ENCODE measurements at regions not wholly inside any gene's neighbourhood (a gene's known extent, or its start where the extent isn't known, plus 50 kb on each side); places are given as distances from the start of the nearest gene placed in this dataset.

DNA sequence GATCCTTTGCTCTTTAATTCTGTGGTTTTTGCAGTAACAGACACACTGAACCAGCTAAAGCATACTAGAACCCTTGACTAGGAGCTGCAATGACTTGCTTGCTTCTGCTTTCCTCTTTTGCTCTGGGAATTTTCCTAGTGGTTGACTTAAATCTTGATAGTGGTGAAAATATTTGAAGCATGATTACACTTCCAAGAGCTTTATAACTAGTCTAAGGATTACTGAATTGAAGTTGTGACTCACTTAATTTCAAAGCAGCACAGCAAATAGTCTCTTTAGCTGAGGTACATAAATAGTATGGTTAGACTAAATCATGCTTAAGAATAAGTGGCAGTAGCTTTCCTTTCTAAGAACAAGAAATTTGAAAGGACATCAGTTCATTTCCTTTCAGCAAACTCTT lies 513.5 kb upstream of the GBE1 start:
- TF ChIP-seq ZFX (IDR thresholded peaks at IDR 0.05): no peak

DNA sequence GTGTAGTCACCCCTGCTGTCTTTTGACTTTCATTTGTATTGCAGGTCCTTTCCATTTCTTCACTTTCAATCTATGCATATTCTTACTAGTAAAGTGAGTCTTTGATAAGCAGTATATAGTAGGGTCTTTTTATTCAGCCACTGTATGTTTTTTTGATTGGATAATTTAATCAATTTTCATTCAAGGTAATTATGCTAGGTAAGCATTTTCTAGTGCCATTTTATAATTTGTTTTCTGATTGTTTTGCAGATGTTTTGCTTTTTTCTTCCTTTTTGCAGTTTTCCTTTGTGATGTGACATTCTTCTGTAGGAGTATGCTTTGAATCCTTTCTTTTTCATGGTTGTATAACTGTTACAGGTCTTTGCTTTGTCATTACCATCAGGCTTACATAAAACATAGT lies 504.3 kb upstream of the GBE1 start:
- no peak for TF ChIP-seq ZFX (IDR thresholded peaks at IDR 0.05)
- H3K27ac ChIP-seq: no peak overlapping the region

More for the DNA sequence above, 513.5 kb upstream of the GBE1 start:
- no peak overlapping the region for H3K27ac ChIP-seq

DNA sequence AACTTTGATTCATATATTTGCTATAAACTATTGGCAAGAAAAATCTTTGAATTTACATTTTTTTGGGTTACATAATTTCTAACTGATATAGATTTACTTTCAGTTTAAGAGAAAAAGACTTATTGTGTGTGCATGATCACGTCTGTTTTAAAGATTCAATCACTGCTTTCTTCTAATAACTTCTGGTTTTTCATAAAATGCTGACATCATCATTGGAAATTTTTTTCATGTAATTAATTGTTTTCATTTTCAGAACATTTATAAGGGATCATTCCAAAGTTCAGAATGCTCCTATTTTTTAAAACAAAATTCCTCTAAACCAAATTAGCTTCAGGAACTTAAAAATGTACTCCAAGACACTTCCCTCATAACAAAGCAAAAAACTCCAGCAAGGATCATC lies 500.7 kb upstream of the GBE1 start:
- TF ChIP-seq, protein P1, sequence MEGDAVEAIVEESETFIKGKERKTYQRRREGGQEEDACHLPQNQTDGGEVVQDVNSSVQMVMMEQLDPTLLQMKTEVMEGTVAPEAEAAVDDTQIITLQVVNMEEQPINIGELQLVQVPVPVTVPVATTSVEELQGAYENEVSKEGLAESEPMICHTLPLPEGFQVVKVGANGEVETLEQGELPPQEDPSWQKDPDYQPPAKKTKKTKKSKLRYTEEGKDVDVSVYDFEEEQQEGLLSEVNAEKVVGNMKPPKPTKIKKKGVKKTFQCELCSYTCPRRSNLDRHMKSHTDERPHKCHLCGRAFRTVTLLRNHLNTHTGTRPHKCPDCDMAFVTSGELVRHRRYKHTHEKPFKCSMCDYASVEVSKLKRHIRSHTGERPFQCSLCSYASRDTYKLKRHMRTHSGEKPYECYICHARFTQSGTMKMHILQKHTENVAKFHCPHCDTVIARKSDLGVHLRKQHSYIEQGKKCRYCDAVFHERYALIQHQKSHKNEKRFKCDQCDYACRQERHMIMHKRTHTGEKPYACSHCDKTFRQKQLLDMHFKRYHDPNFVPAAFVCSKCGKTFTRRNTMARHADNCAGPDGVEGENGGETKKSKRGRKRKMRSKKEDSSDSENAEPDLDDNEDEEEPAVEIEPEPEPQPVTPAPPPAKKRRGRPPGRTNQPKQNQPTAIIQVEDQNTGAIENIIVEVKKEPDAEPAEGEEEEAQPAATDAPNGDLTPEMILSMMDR (conservative IDR thresholded peaks at IDR 0.05): no peak
- no peak for TF ChIP-seq ZFX (IDR thresholded peaks at IDR 0.05)
- no peak overlapping the region for H3K27ac ChIP-seq

DNA sequence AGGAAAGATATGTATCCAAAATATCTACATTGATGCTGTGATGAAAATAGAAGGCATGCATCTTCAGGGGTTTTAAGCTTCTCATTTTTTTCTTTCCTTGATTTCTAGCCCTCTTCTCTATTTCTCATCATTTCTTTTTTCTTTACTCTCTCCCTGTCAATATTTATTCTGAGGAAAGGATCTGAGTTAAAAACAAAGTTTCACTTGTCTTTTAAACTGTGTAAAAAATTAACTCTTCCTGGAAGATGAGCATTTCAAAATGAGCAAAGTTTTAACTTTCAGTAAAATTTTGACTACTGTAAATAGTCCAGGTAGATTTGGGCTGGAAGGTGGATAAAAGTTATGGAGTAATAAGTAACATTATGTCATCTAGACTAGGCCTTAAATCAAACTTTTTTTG lies 500.2 kb upstream of the GBE1 start:
- no peak overlapping the region for H3K27ac ChIP-seq

DNA sequence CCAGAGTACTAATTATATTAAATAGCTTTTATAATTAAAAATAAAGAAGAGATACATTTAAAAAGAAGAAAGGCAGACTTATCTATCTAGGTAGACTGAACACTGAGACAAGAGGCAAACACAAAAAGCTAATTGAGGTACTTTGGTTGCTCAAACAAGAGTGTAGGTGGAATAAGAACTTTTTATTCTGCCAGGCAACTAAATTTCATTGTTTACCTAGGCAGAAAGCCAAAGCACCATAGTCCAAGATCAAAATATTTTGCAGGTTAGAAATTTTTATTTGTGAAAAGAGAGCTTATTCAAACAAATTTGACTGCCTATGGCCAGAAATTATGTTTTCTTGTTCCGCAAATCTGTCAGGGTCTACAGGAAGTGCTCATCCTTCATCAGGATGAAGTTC lies 499.6 kb upstream of the GBE1 start:
- no peak for TF ChIP-seq ZFX (IDR thresholded peaks at IDR 0.05)
- TF ChIP-seq, protein P1 (conservative IDR thresholded peaks at IDR 0.05): no peak

More for the DNA sequence above, 500.2 kb upstream of the GBE1 start:
- TF ChIP-seq ZFX (IDR thresholded peaks at IDR 0.05): no peak
- TF ChIP-seq, protein P1 (conservative IDR thresholded peaks at IDR 0.05): no peak

DNA sequence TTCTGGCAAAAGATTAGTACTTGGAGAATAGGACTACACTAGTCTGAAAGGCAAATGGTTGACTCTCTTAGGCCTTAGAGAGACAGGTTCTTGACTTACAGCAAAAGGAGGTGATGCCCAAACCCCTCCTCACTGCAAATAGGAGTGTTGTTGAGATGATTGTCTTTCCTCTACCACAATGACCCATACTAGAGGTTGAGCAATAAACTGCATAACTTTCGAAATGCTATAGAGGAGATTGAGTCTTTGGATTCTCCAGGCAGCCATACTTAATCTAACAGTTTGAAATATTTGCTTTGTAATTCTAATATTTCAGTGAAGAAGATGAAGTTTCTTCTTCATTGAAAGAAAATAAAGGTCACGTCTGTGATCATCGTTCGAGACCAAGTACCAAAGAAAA lies 498.5 kb upstream of the GBE1 start:
- no peak for TF ChIP-seq ZFX (IDR thresholded peaks at IDR 0.05)
- TF ChIP-seq, protein P1 (conservative IDR thresholded peaks at IDR 0.05): no peak
- H3K27ac ChIP-seq: no peak overlapping the region

More for the DNA sequence above, 499.6 kb upstream of the GBE1 start:
- H3K27ac ChIP-seq: no peak overlapping the region

DNA sequence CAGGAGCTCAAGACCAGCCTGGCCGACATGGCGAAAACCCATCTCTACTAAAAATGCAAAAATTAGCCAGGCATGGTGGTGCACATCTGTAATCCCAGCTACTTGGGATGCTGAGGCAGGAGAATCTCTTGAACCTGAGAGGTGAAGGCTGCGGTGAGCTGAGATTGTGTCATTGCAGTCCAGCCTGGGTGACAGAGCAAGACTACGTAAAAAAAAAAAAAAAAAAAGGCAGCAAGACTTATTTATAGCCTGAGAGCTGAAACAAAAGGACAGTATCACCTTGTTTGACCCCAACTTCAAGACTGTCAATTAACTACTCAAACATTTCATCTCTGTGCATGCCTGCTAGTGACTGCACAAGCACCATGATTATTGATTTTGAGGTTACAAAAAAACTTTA lies 478.9 kb upstream of the GBE1 start:
- TF ChIP-seq ZFX (IDR thresholded peaks at IDR 0.05): no peak
- TF ChIP-seq, protein P1 (conservative IDR thresholded peaks at IDR 0.05): no peak
- H3K27ac ChIP-seq: no peak overlapping the region

DNA sequence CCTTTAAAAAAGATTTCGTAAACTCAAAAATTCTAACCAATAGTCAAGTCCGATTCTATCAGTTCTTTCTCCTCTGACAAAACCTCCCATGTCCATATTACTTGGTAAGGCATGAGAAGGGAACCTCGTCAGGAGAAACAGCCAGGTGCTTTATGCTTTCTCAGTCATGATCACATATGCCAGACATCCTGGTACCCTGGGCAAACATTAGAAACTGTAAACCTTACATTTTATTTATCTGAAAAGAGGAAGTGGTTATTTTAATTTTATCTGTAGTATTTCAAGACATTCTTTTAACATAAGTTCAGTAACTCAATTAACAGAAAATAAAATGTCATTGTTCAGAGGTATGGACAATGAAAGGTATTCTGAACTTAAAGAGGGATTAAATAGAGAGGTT lies 474.8 kb upstream of the GBE1 start:
- TF ChIP-seq ZFX (IDR thresholded peaks at IDR 0.05): no peak
- TF ChIP-seq, protein P1 (conservative IDR thresholded peaks at IDR 0.05): no peak
- H3K27ac ChIP-seq: no peak overlapping the region

DNA sequence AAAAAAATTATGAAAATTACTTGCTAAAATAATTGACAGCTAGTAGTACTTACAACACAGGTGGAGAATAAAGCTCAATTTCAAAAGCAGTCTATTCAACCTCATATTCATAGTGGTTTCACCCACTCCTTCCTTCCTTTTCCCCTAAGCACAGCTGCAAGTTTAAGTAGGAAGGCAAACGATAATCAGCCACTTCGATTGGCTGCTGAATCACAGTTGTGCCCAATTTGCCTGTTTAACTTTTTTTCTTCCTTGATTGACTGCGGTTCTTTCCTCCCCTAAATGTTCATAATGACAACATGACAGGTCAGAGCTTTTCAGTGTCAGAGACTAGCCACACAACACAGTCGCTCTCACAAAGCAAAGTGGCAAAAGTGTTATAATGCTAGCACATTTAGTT lies 468.0 kb upstream of the GBE1 start:
- H3K27ac ChIP-seq: no peak overlapping the region
- TF ChIP-seq, protein P1 (conservative IDR thresholded peaks at IDR 0.05): no peak
- no peak for TF ChIP-seq ZFX (IDR thresholded peaks at IDR 0.05)
